ENCODE measurements at regions not wholly inside any gene's neighbourhood (a gene's known extent, or its start where the extent isn't known, plus 50 kb on each side); places are given as distances from the start of the nearest gene placed in this dataset.

DNA sequence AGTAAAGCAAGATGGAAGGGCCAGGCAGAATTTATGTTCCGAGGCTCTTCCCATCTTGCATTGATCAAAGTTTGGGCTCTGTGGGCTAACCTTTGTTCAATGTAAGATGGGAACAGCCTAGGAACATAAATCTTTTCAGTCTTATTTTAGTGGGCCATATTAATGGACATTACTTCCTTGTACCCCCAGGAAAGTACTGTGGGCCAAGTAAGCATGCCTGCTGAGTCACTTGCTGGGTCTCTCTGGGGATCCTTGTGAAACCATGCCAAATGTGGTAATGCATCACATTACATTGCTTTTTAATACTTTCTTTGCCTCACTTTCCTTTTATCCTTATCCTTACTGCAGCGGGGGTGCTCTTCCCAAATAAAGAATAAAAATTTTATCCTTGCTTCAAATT, 349.5 kb upstream of the POU1F1 start:
- Histone ChIP-seq H3K4me1 (ENCODE audit: insufficient read depth, low read length, poor library complexity, severe bottlenecking) (no peaks in the 10 kb centered on the region), H3K4me2 (ENCODE audit: low read depth, low read length, poor library complexity, severe bottlenecking) (no peak overlapping the region), H3K27me3 (ENCODE audit: insufficient read depth, low read length, poor library complexity, severe bottlenecking) (no peaks in the 10 kb centered on the region), H3K79me2 (ENCODE audit: insufficient read depth, low read length) (no peaks in the 10 kb centered on the region), H3K9ac (ENCODE audit: low read depth, low read length, poor library complexity, severe bottlenecking) (no peak overlapping the region), H4K20me1 (ENCODE audit: insufficient read depth, low read length, poor library complexity, severe bottlenecking) (no peaks in the 10 kb centered on the region), H3K4me3 (ENCODE audit: low read length, poor library complexity, severe bottlenecking) (no peak overlapping the region), H3F3A (ENCODE audit: low read depth) (no peaks in the 10 kb centered on the region), H3K9me3 (ENCODE audit: insufficient read depth, low read depth, low read length) (no peaks in the 10 kb centered on the region), H3K9me2 (replicated peaks; ENCODE audit: low read depth, low read length) (no peaks in the 10 kb centered on the region), H3K36me3 (ENCODE audit: insufficient read depth, low read length) (no peaks in the 10 kb centered on the region), H2AFZ (ENCODE audit: low read length) (no peak overlapping the region)
- TF ChIP-seq EZH2phosphoT487 (IDR thresholded peaks at IDR 0.05; ENCODE audit: borderline replicate concordance), result no peak
- TF ChIP-seq, protein P1, sequence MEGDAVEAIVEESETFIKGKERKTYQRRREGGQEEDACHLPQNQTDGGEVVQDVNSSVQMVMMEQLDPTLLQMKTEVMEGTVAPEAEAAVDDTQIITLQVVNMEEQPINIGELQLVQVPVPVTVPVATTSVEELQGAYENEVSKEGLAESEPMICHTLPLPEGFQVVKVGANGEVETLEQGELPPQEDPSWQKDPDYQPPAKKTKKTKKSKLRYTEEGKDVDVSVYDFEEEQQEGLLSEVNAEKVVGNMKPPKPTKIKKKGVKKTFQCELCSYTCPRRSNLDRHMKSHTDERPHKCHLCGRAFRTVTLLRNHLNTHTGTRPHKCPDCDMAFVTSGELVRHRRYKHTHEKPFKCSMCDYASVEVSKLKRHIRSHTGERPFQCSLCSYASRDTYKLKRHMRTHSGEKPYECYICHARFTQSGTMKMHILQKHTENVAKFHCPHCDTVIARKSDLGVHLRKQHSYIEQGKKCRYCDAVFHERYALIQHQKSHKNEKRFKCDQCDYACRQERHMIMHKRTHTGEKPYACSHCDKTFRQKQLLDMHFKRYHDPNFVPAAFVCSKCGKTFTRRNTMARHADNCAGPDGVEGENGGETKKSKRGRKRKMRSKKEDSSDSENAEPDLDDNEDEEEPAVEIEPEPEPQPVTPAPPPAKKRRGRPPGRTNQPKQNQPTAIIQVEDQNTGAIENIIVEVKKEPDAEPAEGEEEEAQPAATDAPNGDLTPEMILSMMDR (conservative IDR thresholded peaks at IDR 0.05; ENCODE audit: low read length), result no peak

DNA sequence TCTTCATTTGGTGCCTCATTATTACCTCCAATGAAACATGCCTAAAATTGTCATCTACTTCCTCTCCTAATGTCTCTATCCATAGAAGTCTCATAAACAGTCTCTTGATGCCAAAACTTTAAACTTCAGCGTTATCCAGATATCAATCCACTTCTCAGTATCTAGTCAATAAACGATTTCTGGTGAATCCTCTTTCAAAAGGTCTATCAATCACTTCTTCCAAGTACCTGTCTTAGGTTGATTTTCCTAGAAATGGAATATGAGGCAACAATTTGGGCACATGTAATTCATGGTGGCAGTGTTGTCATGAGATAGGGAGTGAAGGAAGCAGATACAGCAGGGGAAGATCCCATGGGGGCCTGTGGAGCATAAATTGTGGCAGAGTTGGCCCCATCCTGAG, 348.5 kb upstream of the POU1F1 start:
- Histone ChIP-seq H3K4me3 (ENCODE audit: low read length, poor library complexity, severe bottlenecking) (no peak overlapping the region), H3K9me2 (replicated peaks; ENCODE audit: low read depth, low read length) (no peaks in the 10 kb centered on the region), H3K79me2 (ENCODE audit: insufficient read depth, low read length) (no peaks in the 10 kb centered on the region), H4K20me1 (ENCODE audit: insufficient read depth, low read length, poor library complexity, severe bottlenecking) (no peaks in the 10 kb centered on the region), H3K27me3 (ENCODE audit: insufficient read depth, low read length, poor library complexity, severe bottlenecking) (no peaks in the 10 kb centered on the region), H3F3A (ENCODE audit: low read depth) (no peaks in the 10 kb centered on the region), H3K4me1 (ENCODE audit: insufficient read depth, low read length, poor library complexity, severe bottlenecking) (no peaks in the 10 kb centered on the region), H3K4me2 (ENCODE audit: low read depth, low read length, poor library complexity, severe bottlenecking) (no peak overlapping the region), H3K36me3 (ENCODE audit: insufficient read depth, low read length) (no peaks in the 10 kb centered on the region), H2AFZ (ENCODE audit: low read length) (no peak overlapping the region), H3K9me3 (ENCODE audit: insufficient read depth, low read depth, low read length) (no peaks in the 10 kb centered on the region), H3K9ac (ENCODE audit: low read depth, low read length, poor library complexity, severe bottlenecking) (no peak overlapping the region)
- TF ChIP-seq EZH2phosphoT487 (IDR thresholded peaks at IDR 0.05; ENCODE audit: borderline replicate concordance), result no peak
- TF ChIP-seq, protein P1 (conservative IDR thresholded peaks at IDR 0.05; ENCODE audit: low read length), result no peak

DNA sequence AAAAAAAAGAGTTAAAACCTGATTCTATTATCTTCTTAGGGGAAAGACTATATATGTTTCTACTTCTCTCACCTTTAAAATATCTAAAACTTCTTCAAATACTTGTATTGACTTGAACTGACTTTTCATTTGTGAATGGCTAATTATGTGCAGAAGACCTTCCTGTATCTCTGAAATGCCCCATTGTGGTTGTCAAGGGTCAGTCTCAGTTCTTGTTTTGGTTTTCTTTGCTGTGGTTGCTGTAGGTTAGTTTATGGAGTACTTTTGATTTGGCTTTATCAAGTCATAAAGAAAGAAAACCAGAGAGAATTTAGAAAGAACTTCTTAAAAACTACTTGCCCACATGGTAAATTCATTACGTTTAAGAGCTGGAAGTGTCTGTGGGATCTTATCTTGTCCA, 345.3 kb upstream of the POU1F1 start:
- no peak overlapping the region for H3K9ac ChIP-seq (ENCODE audit: low read depth, low read length, poor library complexity, severe bottlenecking)
- no peaks in the 10 kb centered on the region for H3K27me3 ChIP-seq (ENCODE audit: insufficient read depth, low read length, poor library complexity, severe bottlenecking)
- H3F3A ChIP-seq (ENCODE audit: low read depth), result no peaks in the 10 kb centered on the region
- H3K9me3 ChIP-seq (ENCODE audit: insufficient read depth, low read depth, low read length), result no peaks in the 10 kb centered on the region
- no peaks in the 10 kb centered on the region for H3K4me1 ChIP-seq (ENCODE audit: insufficient read depth, low read length, poor library complexity, severe bottlenecking)
- no peaks in the 10 kb centered on the region for H3K79me2 ChIP-seq (ENCODE audit: insufficient read depth, low read length)
- no peaks in the 10 kb centered on the region for H3K9me2 ChIP-seq (replicated peaks; ENCODE audit: low read depth, low read length)
- H2AFZ ChIP-seq (ENCODE audit: low read length), result no peak overlapping the region
- H3K4me3 ChIP-seq (ENCODE audit: low read length, poor library complexity, severe bottlenecking), result no peak overlapping the region
- H3K4me2 ChIP-seq (ENCODE audit: low read depth, low read length, poor library complexity, severe bottlenecking), result no peak overlapping the region
- H4K20me1 ChIP-seq (ENCODE audit: insufficient read depth, low read length, poor library complexity, severe bottlenecking), result no peaks in the 10 kb centered on the region
- H3K36me3 ChIP-seq (ENCODE audit: insufficient read depth, low read length), result no peaks in the 10 kb centered on the region
- no peak for TF ChIP-seq EZH2phosphoT487 (IDR thresholded peaks at IDR 0.05; ENCODE audit: borderline replicate concordance)
- TF ChIP-seq, protein P1 (conservative IDR thresholded peaks at IDR 0.05; ENCODE audit: low read length), result no peak
